ENCODE measurements at regions not wholly inside any gene's neighbourhood (a gene's known extent, or its start where the extent isn't known, plus 50 kb on each side); places are given as distances from the start of the nearest gene placed in this dataset.

DNA sequence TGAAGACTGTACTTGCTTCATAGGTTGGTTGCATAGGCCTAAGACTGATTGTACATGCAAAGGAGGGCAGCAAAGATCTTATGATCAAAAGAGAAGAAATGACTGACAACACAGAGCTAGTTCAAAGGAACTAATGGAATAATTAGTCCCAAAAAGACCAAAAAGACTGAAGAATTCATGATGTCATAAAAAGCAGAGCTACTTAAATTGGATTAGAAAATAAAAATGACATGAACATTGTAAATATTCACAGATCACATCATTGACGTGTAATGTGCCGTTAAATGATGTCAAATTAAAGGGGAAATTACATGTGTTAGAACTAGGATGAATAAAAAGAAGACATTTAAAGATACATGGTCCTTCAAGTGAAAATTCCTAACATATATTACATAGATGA is 616.8 kb downstream of the NR4A2 start:
- no peak for DNase-seq (ENCODE audit: extremely low spot score)
- ChIA-PET CTCF (interaction anchor here (1.2 kb wide), 1 partner anchor 34 kb away, joined by 3 read pairs; no protein-coding TSS in a partner anchor), POLR2A (no interaction called here)
- TF ChIP-seq, protein P1, sequence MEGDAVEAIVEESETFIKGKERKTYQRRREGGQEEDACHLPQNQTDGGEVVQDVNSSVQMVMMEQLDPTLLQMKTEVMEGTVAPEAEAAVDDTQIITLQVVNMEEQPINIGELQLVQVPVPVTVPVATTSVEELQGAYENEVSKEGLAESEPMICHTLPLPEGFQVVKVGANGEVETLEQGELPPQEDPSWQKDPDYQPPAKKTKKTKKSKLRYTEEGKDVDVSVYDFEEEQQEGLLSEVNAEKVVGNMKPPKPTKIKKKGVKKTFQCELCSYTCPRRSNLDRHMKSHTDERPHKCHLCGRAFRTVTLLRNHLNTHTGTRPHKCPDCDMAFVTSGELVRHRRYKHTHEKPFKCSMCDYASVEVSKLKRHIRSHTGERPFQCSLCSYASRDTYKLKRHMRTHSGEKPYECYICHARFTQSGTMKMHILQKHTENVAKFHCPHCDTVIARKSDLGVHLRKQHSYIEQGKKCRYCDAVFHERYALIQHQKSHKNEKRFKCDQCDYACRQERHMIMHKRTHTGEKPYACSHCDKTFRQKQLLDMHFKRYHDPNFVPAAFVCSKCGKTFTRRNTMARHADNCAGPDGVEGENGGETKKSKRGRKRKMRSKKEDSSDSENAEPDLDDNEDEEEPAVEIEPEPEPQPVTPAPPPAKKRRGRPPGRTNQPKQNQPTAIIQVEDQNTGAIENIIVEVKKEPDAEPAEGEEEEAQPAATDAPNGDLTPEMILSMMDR (IDR thresholded peaks at IDR 0.05; ENCODE audit: control extremely low read depth, extremely low read depth, low read depth, missing control alignments), result no peak

DNA sequence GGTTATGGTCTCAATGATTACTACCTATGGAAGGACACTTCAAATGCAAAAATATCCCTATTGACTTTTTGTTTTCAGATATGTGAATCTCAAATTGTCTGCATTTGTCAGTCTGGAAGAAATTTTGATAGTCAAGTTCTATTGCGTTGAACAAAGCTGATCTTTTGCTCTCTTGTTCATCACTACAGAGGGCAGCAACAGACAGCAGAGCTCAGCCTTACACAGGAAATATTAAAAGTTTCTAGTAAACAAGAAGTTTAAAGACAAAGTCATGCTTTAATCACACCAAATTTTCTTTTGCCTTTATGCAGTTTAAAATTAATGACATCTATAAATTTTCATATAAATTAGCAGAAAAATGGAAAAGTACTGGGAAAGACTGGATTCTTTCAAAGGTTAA is 617.5 kb downstream of the NR4A2 start:
- ChIA-PET POLR2A (no interaction called here), CTCF (interaction anchor here (1.2 kb wide), 1 partner anchor 35 kb away, joined by 3 read pairs; no protein-coding TSS in a partner anchor)
- DNase-seq (ENCODE audit: extremely low spot score), result no peak
- TF ChIP-seq, protein P1 (IDR thresholded peaks at IDR 0.05; ENCODE audit: control extremely low read depth, extremely low read depth, low read depth, missing control alignments), result no peak

DNA sequence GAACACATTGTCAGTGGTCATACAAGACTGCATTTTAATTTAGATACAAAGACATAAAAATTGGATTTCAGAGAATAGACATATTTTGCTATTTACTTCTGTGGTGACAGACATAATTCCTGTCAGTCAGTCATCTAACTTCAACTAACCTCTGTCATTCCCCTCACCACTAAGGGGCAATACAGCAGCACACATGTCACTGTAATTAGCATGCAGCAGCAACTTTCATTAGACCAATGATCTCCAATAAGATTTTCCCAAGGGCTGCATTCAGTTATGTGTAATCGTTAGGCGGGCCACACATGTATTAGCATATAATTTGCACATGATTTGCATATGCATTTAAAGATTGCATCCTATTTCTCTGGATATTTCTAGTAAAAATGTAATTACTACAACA is 624.5 kb downstream of the NR4A2 start:
- POLR2A ChIA-PET, result no interaction called here
- CTCF ChIA-PET, result no interaction called here
- DNase-seq (ENCODE audit: extremely low spot score), result no peak
- TF ChIP-seq, protein P1 (IDR thresholded peaks at IDR 0.05; ENCODE audit: control extremely low read depth, extremely low read depth, low read depth, missing control alignments), result peak; percentile 6

DNA sequence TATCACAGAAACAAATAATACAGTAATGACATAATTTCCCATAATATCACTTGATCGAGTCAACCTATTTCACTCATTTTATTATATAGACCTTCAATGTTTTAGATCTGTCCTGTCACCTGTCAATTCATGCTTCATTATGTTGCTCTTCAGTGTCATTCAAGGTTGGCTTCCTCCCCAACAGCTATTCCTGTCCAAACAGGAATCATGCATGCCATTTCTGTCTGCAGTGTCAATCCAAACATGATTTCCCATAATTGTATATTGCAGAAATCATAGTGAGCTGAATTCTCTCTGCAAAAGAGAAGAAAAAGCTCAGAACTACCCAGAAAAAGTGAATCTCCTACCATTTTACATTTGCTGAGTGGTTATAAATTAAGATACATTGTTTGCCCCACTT is 628.6 kb downstream of the NR4A2 start:
- ChIA-PET POLR2A (no interaction called here), CTCF (no interaction called here)
- TF ChIP-seq, protein P1 (IDR thresholded peaks at IDR 0.05; ENCODE audit: control extremely low read depth, extremely low read depth, low read depth, missing control alignments), result no peak
- DNase-seq (ENCODE audit: extremely low spot score), result no peak

DNA sequence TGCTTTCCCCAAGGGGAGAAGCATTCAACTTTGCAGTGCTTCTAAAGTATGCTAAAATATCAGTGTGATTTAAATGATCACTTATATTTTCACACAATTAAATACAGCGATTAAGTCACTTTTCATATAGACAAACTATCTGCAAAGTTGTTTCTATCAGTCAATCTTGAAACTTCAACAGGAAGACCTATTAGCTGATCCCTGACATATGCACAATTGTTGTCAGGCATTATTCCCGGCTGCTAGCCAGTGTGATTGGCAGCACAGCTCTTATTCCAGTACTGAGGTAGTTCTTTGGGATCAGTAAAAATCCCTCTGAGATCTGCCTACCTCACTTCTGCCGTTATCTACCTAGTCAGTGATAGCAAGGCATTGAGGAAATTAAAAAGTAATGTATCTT is 629.5 kb downstream of the NR4A2 start:
- ChIA-PET CTCF (interaction anchor here (0.7 to 0.9 kb wide), 2 partner anchors 8 to 20 kb away, joined by 3 read pairs; no protein-coding TSS in a partner anchor), POLR2A (no interaction called here)
- TF ChIP-seq, protein P1 (IDR thresholded peaks at IDR 0.05; ENCODE audit: control extremely low read depth, extremely low read depth, low read depth, missing control alignments), result no peak
- DNase-seq (ENCODE audit: extremely low spot score), result no peak

DNA sequence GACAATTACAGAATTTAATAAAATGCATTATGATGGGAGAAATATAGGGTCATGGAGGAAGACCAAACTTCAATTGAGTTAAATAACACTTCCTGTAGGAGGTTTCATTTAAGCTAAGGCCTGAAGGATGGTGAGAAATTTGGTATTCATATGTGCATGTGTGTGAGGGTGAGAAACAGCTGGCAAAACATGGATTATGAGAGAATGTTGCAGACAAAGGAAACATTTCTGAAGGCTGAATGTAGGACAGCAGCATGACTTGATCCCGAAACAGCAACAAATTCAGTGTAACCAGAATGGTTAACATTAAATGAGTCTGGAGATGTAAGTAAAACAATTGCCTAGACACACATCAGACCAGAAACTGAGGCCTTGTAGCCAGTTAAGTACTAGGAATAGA is 630.8 kb downstream of the NR4A2 start:
- ChIA-PET CTCF (interaction anchor here (0.8 to 1.6 kb wide), 2 partner anchors 9 to 12 kb away, joined by 3 to 4 read pairs; no protein-coding TSS in a partner anchor), POLR2A (no interaction called here)
- TF ChIP-seq, protein P1 (IDR thresholded peaks at IDR 0.05; ENCODE audit: control extremely low read depth, extremely low read depth, low read depth, missing control alignments), result no peak
- DNase-seq (ENCODE audit: extremely low spot score), result no peak

DNA sequence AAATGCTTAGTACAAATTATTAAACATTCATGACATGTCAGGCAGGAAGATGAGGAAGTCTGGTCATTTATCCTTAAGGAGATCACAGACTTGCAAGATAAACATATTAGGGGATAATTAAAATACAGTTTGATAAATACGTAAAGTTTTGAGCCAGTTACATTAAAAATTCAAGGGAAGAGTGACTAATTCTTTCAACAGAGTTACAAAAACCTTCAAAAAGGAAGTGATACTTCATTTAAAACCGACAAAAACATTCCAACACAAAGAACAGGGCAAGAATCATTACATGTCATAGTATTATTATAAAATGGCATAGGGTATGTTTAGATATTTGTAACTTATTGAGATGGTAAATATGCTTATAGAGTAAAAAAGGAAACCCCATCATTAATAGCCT is 636.0 kb downstream of the NR4A2 start:
- POLR2A ChIA-PET, result no interaction called here
- DNase-seq (ENCODE audit: extremely low spot score), result no peak
- CTCF ChIA-PET, result no interaction called here
- TF ChIP-seq, protein P1 (IDR thresholded peaks at IDR 0.05; ENCODE audit: control extremely low read depth, extremely low read depth, low read depth, missing control alignments), result no peak
